ENCODE measurements at regions not wholly inside any gene's neighbourhood (a gene's known extent, or its start where the extent isn't known, plus 50 kb on each side); places are given as distances from the start of the nearest gene placed in this dataset.

DNA sequence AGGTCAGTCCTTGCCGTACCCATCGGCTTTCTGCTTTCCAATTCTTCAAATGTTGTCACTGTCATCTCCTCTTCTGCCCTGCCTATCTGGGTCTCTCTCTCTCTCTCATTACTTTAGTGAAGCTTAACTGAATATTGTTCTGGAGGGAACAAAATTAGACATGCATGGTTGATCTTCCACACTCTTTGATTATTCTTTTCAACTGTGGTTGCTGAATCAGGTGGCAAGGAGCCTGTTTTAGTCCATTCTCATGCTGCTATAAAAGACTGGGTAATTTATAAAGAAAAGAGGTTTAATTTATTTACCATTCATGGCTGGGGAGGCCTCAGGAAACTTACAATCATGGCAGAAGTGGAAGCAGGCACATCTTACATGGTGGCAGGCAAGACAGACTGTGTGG, 157.9 kb downstream of the ARL4C start:
- DNase-seq (ENCODE audit: low spot score) = no peak

DNA sequence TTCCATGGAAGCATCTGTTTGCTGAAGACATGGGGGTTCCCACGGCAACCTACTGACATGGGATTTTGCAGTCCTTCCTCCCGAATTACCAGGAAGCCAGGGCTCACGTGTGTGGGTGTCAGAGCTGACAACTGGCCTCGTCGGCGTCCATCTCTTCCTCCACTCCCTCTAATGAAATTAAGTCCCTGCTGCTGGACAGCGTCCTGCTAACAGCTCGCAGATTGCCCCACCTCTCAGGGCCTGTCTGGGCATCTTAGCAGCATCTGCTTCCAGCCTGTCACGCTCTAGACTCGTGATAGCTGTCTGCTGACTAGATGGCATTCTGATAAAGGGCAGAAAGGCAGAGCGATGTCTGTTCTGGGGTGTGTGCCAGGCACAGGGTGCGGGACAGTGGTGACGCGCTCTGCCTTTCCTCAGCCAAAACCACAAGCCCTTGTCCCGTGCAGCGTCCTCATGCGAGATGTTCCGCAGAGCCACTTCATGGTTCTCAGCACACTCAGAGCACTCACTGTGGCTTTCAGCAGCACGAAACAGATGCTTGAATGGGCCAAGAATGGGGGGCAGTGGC, 161.1 kb downstream of the ARL4C start:
- peak; percentile 2 for DNase-seq (ENCODE audit: low spot score)

DNA sequence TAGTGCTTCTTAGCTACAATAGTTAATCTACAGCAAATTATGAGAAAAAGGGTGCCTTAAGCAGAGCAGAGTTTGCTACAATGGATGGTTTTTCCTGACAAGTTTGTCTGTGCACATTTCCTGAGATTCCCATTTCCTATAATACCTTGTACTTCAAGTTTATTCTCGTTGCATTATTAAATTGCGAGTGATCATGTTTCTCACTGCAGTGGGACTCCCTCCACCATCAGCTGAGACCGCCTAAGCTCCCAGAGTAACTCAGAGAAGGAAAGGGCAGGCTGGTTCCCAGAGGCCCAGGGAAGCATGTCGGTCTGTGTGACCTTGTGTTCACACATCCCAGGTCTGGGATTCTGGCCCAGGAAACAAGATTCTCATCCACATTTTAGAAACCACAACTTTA, 162.1 kb downstream of the ARL4C start:
- DNase-seq (ENCODE audit: low spot score) = no peak

DNA sequence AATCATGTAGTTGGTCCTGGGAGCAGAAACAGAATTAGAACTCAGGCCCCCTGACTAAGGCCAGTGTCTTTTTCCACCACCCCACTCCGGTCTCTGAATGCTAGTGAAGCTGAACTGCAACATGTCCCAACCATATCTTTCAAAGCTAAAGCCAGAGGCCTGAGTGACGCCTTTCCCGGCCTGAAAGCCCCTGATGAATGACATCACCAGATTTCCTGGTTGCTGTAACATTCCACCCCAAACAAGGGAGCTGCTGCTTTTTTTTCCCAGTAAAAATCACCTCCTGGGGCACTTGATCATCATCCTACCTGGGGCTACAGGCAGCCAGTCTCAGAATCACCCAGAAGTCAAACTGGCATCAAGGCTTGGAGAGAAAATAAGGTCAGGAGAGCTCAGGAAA, 162.7 kb downstream of the ARL4C start:
- no peak for DNase-seq (ENCODE audit: low spot score)

DNA sequence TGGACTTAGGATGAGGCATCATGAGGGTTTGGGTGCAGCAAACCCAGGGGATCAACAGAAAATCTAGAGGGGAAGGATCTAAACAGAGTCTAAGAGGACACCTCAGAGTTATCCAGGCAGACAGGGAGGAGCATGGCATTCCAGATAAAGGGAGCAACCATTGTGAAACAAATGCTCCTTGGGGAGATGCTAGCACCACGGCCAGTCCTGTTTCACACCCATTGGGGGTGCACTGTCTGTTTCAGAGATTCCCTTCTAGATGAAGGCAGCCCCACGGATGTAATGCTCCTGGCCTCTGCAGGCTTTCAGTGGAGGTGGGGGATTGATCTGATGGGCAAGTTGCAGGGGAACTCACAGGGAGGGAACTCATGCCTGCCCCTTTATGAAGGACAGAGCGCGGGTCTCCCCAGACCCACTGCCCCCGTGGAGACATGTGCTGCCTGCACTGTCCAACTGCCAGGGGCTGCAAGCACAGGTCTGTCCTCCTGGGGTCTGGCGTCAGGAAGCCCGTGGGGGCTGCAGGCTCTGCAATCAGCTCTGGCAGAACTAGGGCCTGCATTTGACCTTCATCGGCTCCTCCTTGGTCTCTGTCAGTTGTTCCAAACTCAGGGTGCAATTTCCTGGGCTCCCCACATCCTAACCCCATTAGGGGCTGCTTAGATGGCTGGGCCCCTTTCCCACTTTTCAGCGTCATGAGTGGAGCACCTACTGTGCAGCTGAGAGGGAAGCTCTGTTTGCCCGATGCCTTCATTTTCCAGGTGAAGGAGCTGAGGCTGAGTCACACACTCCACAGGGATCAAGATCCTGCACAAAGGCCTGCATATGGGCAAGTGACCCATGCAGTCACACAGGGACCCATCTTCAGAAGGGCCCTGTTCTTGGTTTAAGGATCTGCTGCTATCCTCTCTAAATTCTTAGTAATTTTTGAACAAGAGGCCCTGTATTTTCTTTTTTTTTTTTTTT, 163.4 kb downstream of the ARL4C start:
- DNase-seq (ENCODE audit: low spot score) = no peak

DNA sequence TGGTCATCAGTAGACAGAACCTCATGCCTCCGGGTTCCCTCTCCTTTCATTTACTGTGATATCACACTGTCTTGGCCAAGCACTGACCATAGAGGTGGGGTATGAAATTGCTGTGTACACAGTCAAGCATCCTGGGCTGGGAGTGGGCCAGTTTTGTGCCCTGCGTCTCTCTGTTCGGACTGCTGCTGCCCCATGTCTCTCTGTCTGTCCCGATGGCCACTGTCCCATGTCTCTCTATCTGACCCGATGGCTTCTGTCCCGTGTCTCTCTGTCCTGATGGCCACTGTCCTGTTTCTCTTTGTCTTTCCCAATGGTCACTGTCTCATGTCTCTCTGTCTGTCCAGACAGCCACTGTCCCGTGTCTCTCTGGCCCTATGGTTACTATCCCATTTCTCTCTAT, 164.9 kb downstream of the ARL4C start:
- no peak for DNase-seq (ENCODE audit: low spot score)

DNA sequence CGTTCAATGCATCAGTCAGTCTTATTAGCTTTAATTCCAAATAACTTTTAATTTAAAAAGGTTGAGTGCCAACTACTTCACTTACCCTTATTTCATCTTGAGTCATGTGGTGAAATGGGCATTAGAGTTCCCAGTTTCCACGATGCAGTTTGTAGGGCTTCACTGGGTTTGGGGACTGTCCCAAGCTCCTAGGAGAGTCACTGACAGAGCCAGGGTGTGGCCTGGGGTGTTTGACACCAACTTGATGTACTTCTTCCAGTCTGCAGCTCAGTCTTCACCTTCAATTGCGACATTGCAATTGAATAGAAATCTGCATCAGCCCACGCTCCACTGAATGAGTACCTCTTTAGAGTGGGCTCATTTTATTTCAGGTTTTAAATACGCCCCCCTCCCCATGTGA, 165.3 kb downstream of the ARL4C start:
- DNase-seq (ENCODE audit: low spot score) = no peak

DNA sequence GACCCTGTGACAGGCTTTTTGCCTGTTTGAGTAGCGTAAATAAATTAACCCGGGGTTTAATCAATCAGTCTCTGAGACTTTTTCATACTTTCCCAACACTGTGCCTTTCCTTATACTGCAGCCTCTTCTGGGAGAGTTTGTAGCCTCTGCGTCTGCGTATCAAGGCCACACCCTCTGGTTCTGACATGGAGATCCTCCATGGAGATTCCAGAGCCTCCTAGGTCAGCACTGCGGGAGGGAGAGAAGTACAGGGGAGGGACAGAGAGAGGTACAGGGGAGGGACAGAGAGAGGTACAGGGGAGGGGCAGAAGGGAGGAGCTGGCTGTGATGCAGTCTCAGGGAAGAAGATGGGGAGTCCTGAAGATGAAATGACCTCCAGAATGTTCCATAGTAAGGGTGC, 166.0 kb downstream of the ARL4C start:
- no peak for DNase-seq (ENCODE audit: low spot score)

DNA sequence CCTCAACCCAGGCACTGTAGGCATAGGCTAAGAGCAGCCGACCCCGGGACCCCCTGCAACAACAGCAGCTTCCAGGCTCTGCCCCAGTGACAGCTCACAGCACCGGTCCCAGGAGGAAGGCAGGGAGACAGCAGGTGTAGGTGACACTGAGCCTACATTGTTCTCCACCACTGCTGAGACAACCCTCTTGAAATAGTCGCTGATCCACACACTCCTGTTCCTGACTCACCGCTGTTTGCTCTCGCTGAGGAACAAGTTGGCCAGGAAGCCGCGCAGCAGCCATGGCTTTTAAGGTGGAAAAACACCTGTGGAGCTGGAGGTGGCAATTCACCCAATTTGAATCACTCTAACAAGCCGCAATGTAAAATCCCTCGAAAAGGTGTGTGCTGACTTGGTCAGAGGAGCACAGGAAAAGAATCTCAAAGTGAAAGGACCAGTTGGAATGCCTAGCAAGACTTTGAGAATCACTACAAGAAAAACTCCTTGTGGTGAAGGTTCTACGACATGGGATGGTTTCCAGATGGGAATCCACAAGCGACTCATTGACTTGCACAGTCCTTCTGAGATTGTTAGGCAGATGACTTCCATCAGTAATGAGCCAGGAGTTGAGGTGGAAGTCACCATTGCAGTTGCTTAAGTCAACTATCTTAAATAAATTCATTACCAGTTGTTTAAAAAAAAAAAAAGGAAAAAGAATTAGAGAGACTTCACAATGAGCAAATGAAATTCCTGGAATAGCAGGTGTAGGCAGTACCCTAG, 167.5 kb downstream of the ARL4C start:
- DNase-seq (ENCODE audit: low spot score) = no peak

DNA sequence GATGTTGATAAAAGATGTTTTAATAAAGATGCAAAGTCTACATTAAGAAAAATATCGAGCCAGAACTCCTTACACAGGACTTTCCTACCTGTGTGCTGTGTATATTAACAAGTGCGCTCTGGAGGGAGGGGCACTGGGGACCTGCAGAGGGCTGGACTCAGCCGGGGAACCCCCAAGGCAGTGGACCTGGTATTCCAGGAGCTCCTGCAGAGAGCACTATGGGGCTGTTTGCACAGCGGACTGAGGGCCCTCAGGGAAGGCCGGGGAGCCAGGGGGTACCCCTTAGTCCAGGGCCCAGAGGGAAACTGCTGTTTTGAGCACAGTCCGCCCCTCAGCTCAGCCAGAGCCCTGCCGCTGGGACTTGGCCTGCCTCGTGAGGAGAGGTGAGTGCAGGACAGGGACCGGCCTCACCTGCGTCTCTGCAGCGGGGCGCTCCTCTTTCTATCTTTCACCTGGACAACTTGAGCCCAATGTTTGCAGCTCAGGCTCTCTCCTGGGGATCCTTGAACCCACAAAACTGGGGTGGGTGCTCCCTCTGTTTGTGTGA, 168.4 kb downstream of the ARL4C start:
- DNase-seq (ENCODE audit: low spot score) = no peak

DNA sequence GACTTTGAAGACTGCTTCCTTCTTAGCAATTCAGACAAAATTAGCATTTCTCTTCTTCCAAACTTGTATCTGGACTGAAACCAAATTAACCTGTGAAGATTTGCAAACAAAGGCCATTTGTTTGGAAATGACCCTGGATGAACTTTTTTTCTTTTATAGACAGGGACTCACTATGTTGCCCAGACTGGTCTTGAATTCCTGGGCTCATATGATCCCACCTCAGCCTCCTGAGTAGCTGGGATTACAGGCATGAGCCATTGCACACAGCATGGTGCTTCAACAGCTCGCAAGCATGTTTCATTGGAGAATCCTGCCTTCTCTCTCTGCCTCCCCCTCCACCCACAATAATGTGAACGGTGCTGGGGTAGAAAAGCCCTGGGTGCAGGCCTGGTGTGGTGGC, 170.2 kb downstream of the ARL4C start:
- no peak for DNase-seq (ENCODE audit: low spot score)

DNA sequence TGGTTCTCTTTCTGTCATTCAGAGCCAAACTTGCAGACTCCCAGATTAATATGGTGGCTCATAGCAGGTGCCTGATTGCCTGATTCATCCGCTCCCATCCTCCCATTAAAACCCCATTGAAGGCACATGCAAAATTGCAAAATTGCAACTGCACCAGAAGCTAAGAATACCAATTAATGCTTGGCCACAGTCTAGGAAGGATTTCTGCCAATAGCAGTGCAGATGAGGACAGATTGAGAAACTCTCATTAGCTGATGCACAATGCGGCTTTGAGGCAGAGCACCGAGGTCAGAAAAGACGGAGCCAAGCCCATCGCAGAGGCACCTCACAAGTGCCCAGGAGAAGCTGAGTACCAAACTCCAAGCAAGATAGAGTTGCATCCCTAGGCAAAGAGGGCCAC, 172.8 kb downstream of the ARL4C start:
- no peak for DNase-seq (ENCODE audit: low spot score)

DNA sequence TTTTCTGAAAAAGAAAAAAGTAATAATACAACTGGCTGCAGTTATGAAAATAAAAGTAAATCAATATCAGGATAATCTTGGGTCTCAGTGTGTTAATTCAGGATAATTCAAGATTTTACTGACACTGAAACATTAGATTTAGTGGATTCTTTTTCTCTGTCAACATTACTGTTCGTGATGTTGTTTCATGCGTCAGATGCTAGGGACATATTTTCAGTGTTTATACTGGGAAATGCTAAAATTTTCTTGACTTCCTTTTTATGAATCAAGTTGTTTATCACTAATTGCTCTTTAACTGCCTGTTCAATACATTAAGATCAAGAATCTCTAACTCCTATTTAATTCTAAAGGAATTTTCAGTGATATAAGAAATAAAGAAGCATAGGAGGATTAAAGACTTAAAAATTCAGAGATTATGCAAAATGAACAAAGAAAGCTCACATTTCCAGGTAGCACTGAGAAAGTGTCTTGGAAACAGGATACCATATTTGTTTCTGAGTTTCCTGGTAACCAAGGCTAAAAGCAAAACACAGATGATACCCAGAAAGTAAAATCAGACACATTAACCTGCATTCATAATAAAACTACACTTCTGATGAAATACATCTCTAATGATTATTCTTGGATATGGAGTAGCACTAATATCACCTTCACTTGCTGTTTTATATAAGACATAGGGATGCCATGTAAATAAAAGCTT, 174.0 kb downstream of the ARL4C start:
- DNase-seq (ENCODE audit: low spot score) = no peak

DNA sequence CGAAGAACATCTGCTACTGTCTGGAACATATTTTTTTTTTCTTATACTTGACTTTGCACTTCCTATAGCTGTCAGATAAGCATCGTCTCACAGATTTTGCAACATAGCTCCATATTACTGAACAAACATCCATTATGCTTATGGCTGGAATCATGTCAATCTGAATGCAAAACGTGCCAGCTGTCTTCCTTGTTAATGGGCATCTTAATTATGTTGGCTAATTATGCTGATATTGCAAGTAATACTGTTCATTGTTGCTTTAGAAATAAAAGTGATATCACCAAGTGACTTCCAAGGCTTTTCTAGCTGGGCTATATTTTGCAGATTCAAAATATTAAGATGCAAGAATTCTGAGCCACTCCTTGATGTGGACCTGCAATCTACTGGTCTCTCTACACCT, 176.8 kb downstream of the ARL4C start:
- DNase-seq (ENCODE audit: low spot score) = no peak

DNA sequence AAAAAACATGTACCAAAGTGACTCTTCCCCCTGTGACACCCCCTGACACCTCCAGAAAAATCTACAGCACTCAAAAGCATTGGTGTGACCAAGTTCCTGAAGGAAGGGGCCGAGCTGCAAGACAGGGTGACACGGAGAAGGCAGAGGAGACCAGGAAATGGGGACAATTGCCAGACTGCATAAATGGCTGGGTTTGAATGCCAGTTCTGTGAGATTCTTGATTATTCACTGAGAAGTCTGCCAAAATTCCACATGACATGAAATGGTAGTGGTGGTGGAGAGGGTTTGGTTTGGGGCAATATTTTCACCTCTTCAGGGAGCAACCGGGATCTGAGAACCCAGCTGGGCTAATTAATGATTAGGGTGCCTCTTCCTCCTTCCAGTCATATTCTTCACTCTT, 178.5 kb downstream of the ARL4C start:
- DNase-seq (ENCODE audit: low spot score) = no peak

DNA sequence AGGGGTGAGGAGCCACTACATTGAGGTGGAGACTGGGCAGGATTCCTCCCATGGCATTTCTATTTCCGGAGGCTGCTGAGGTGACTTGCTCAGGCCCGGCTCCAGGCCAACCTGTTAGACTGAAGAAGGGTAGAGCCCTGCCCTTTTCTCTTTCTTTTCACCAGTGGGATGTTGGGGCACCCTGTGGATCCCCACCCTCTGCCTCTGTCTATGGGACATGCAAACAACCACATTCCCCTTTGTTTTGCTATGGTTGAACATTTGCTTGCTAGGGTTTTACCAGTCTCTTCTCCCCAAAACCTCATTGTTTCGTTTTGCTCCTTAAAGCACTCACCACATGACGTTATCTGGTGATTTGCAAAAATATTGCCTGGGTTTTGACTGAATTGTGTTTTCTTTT, 183.3 kb downstream of the ARL4C start:
- DNase-seq (ENCODE audit: low spot score) = no peak

DNA sequence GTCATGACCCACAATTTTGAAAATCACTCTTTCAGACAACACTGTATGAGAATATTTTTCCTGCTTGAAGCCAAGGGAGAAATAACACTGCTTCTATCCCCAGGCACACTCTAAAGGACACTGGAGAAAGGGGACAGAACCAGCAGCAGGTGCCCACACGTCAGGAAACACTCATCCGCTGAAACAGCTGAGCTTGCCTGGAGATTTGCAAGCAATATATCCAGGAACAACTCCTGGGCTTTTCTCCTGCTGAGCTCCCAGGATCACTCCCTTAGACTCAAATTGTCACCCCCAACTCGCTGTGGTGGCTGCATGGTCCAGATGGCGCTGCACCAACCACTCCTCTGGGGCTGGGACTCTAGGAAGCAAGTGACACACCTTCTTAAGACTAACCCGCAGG, 186.7 kb downstream of the ARL4C start:
- DNase-seq (ENCODE audit: low spot score) = no peak

DNA sequence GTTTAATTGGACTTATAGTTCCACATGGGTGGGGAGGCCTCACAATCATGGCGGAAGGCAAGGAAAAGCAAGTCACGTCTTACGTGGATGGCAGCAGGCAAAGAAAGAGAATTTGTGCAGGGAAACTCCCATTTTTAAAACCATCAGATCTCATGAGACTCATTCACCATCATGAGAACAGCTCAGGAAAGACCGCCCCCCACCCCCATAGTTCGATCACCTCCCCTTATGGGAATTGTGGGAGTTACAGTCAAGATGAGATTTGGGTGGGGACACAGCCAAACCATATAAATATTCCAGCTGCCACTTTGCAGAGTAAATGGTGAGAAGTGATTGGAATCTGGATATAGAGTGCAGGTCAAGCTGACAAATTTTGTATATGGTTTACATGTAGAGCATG, 187.4 kb downstream of the ARL4C start:
- DNase-seq (ENCODE audit: low spot score) = no peak

DNA sequence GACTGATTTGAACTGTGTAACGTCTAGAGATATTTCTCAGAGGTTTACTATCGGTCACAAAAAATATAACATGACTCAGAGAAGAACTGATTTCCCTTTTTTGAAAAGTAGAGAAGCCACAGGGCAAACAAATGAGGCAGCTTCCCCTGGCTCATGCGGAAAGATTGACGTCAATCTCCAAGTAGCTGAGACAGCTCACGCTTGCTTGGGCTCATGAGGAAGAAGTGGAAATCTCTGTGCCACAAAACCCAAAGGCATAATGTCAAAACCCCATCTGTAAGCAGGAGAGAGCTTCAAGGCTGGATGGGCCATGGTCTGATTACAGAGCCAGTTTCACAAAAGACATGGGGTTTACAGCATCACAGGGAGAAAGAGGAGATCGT, 188.1 kb downstream of the ARL4C start:
- no peak for DNase-seq (ENCODE audit: low spot score)

DNA sequence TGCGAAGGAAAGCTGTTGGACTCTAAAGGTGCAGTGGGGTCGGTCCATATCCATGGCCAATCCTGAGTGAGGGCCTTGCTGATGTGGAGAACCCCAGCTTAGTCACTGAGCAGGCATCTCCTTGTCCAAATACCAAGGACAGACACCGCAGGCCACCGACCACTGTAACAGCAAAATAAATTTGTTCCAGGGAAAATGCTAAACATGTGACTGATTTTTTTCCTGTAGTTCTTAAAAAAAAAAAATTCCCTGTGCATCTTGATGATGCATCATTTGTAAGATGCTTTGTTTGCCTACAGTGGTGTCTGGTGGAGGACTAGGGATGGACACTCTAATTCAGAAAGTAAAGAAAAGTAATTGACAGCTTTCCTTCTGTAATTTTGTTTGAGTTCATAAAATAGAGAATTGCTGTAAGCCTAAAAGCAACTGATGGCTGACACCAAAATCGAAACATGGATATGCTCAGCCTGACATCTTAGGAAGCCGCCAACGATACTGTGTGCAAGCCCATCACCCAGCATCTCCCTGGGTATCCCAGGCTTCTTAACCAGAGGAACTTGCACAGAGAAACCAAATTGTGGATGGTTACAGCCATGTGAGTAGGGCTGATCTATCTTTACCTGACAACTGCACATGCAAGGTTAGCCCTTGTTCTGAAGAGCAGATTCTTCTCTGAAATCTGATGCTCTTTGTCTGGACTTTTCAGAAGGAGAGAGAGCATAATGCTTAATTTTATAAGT, 188.6 kb downstream of the ARL4C start:
- no peak for DNase-seq (ENCODE audit: low spot score)

DNA sequence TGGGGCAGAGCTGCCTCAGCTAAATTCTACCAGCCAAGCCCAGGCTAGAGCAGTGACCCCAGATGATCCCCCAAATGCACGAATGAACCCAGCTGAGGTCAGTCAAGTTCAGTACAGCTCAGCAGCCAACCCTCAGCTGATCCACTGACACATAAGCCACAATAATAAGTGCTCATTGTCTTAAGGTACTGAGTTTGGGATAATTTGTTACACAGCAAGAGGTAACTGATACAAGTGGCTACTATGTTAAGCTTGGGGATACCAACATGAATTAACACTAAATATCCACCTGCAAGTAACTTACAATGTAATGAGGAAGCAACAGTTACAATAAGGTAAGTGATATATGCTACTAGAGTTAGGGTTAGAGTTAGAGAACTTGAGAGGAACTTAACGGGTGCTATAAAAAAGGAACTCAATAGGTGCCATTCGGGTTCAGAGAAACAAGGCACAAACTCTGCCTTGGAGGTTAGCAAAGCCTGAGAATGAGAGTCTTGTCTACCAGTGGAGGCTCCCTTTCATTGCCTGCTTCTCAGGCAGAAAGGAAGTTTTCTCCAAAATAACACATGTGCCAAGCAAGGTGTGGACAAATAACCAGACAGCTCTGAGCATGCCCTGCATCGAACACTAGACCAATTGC, 189.4 kb downstream of the ARL4C start:
- no peak for DNase-seq (ENCODE audit: low spot score)

Data from kidney capillary endothelial cell (primary cell).